ENCODE measurements at regions not wholly inside any gene's neighbourhood (a gene's known extent, or its start where the extent isn't known, plus 50 kb on each side); places are given as distances from the start of the nearest gene placed in this dataset.

GRCh38 chr4:156477636-156478035 is 494.0 kb downstream of the PDGFC start:
- Histone ChIP-seq H4K20me1 (replicated peaks; ENCODE audit: control insufficient read depth, extremely low read depth, insufficient read depth, low read length) (no peaks in the 10 kb centered on the region), H3K4me2 (ENCODE audit: insufficient read depth, low read length) (no peak overlapping the region), H2AFZ (ENCODE audit: low read depth, low read length) (no peak overlapping the region), H3K36me3 (ENCODE audit: control insufficient read depth in 2 of 2, extremely low read depth in 1 of 2, insufficient read depth in 2 of 2, low read length in 2 of 2) (no peaks in the 10 kb centered on the region), H3K79me2 (ENCODE audit: control insufficient read depth, insufficient read depth, low read length) (no peaks in the 10 kb centered on the region), H3K27me3 (ENCODE audit: control insufficient read depth in 2 of 2, insufficient read depth in 2 of 2, low read length in 2 of 2) (no peaks in the 10 kb centered on the region), H3K4me1 (ENCODE audit: control insufficient read depth, extremely low read depth, insufficient read depth, low read length) (peaks cover 17% of the 10 kb centered on the region), H3K9ac (replicated peaks; ENCODE audit: extremely low read depth, insufficient read depth, low read length) (no peak overlapping the region), H3K9me3 (replicated peaks; ENCODE audit: control insufficient read depth, insufficient read depth, low read length) (no peaks in the 10 kb centered on the region), H3K27ac (ENCODE audit: insufficient read depth, low read depth, low read length) (no peak overlapping the region), H3K4me3 (replicated peaks in 1 of 3; ENCODE audit: insufficient read depth in 1 of 3, low read depth in 1 of 3, low read length in 3 of 3) (no peak overlapping the region), H3K9me1 (replicated peaks; ENCODE audit: control insufficient read depth, extremely low read depth, insufficient read depth, low read length) (no peaks in the 10 kb centered on the region)
- no peak for TF ChIP-seq CTCF (IDR thresholded peaks at IDR 0.05; ENCODE audit: extremely low read depth in 1 of 2, insufficient read depth in 1 of 2, low read depth in 1 of 2, low read length in 2 of 2)
- TF ChIP-seq EZH2 (IDR thresholded peaks at IDR 0.05; ENCODE audit: borderline replicate concordance, low read depth, low read length, severe bottlenecking), result no peak
- no peak for TF ChIP-seq FOS (IDR thresholded peaks at IDR 0.05; ENCODE audit: borderline replicate concordance, insufficient read depth, low read length)
- TF ChIP-seq GATA2 (IDR thresholded peaks at IDR 0.05; ENCODE audit: insufficient read depth, insufficient read length, low read depth, low read length), result no peak
- no peak for TF ChIP-seq MAX (IDR thresholded peaks at IDR 0.05; ENCODE audit: insufficient read depth, insufficient read length)
- TF ChIP-seq MYC (IDR thresholded peaks at IDR 0.05; ENCODE audit: low read depth, low read length), result no peak
- no peak for TF ChIP-seq POLR2AphosphoS5 (IDR thresholded peaks at IDR 0.05; ENCODE audit: insufficient read depth, low read depth, low read length)
- no peak for TF ChIP-seq JUN (IDR thresholded peaks at IDR 0.05; ENCODE audit: borderline replicate concordance, insufficient read depth, insufficient read length, low read depth)
- TF ChIP-seq POLR2A (IDR thresholded peaks at IDR 0.05; ENCODE audit: low read depth, low read length), result no peak
- intact Hi-C loops (cut with micrococcal nuclease), result loop anchor here (5.0 to 10.0 kb wide), 4 partner anchors 295 to 1697 kb away; partner anchors contain the start of gene GASK1B
- CTCF ChIA-PET, result interaction anchor here (1.0 to 6.3 kb wide), 7 partner anchors 10 to 694 kb away, joined by 3 to 210 read pairs (median 16); partner anchors contain the start of gene PDGFC
- DNase-seq (ENCODE audit: low read depth, low spot score) (no peak), FAIRE-seq (no peak)
- POLR2A ChIA-PET, result no interaction called here
- no TSS peak for BruUV-seq (replicated peaks)
- dilution Hi-C loops (cut with MboI; ENCODE audit: extremely low pct_ligation_motif_present, low sequenced_read_pairs), result no loop called here

Measured in endothelial cell of umbilical vein (primary cell).